Panc1 (cell line): ENCODE measurements at regions not wholly inside any gene's neighbourhood (a gene's known extent, or its start where the extent isn't known, plus 50 kb on each side); places are given as distances from the start of the nearest gene placed in this dataset.

Source experiments
- POLR2AphosphoS5 ChIP-seq: IDR thresholded peaks from 2 replicates; pipeline ENCODE4 v1.6.1; 2012; ENCODE audit warnings: mild to moderate bottlenecking, low read depth, low read length, moderate library complexity
- REST ChIP-seq, 2 experiments: IDR thresholded peaks; 2 replicates each; pipeline ENCODE4 v1.6.1; 2011 to 2012; ENCODE audit warnings: low read depth in 2 of 2, control low read depth in 1 of 2, low read length in 1 of 2, mild to moderate bottlenecking in 1 of 2, moderate library complexity in 1 of 2; ENCODE audit not compliant: insufficient read depth in 1 of 2
- SIN3A ChIP-seq: IDR thresholded peaks from 2 replicates; pipeline ENCODE4 v1.6.1; 2012; ENCODE audit warnings: low read depth, mild to moderate bottlenecking, low read length, moderate library complexity, borderline replicate concordance; ENCODE audit not compliant: insufficient read depth
- TCF7L2 ChIP-seq: IDR thresholded peaks from 2 replicates; pipeline ENCODE4 v1.6.1; 2011; ENCODE audit warnings: mild to moderate bottlenecking, low read depth, low read length, inconsistent platforms
- TF ChIP-seq, protein P1 (sequence below): fragments of 450-650 bp; IDR thresholded peaks from 2 replicates; pipeline ENCODE4 v1.5.1; 2017; ENCODE audit warnings: mild to moderate bottlenecking

DNA sequence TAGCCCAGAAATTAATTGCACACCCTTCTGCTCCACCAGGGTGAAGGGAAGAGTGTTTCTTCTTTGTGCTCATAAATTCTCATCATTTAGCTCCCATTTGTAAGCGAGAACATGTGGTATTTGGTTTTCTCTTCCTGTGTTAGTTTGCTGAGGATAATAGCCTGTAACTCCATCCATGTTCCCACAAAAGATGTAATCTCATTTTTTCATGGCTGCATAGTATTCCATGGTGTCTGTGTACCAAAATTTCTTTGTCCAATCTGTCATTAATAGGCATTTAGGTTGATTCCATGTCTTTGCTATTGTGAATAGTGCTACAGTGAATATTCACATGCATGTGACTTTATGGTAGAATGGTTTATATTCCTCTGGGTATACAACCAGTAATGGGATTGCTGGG lies 86.8 kb downstream of the DTWD1 start:
- TF ChIP-seq, protein P1, sequence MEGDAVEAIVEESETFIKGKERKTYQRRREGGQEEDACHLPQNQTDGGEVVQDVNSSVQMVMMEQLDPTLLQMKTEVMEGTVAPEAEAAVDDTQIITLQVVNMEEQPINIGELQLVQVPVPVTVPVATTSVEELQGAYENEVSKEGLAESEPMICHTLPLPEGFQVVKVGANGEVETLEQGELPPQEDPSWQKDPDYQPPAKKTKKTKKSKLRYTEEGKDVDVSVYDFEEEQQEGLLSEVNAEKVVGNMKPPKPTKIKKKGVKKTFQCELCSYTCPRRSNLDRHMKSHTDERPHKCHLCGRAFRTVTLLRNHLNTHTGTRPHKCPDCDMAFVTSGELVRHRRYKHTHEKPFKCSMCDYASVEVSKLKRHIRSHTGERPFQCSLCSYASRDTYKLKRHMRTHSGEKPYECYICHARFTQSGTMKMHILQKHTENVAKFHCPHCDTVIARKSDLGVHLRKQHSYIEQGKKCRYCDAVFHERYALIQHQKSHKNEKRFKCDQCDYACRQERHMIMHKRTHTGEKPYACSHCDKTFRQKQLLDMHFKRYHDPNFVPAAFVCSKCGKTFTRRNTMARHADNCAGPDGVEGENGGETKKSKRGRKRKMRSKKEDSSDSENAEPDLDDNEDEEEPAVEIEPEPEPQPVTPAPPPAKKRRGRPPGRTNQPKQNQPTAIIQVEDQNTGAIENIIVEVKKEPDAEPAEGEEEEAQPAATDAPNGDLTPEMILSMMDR, result no peak
- TF ChIP-seq POLR2AphosphoS5, result no peak
- no peak for TF ChIP-seq SIN3A
- TF ChIP-seq REST (IDR thresholded peaks at IDR 0.05; ENCODE audit: insufficient read depth in 1 of 2, low read depth in 2 of 2, low read length in 1 of 2), result no peak
- TF ChIP-seq TCF7L2, result no peak
